NCI-H446 (cell line): ENCODE measurements at regions not wholly inside any gene's neighbourhood (a gene's known extent, or its start where the extent isn't known, plus 50 kb on each side); places are given as distances from the start of the nearest gene placed in this dataset.

ENCODE experiments used
- DNase-seq, 2 experiments: peaks; one replicate each; lab custom pipeline; 2025; lab: John Stamatoyannopoulos, UW

DNA sequence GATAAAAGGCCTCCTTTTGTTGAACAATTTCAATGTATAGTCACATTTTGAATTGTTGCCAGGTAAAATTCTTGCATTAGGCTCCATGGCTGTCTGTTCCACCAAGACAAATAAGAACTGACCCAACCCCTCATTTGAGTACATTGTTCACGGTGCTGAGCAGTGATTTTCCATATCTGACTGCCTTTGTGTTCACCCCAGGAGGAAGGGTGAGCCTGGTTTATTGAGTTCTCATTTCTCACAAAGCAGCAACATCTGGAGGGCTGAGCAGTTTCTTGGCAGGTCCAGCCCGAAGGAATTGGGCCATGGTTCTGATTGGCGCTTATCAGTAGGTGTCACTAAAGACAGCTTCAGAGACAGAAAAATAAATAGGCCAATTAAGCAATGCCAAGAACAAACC is 149.1 kb downstream of the BMP4 start:
- no peak for DNase-seq

GRCh38 chr14:53807108-53807507 is 149.5 kb downstream of the BMP4 start:
- no peak for DNase-seq

DNA sequence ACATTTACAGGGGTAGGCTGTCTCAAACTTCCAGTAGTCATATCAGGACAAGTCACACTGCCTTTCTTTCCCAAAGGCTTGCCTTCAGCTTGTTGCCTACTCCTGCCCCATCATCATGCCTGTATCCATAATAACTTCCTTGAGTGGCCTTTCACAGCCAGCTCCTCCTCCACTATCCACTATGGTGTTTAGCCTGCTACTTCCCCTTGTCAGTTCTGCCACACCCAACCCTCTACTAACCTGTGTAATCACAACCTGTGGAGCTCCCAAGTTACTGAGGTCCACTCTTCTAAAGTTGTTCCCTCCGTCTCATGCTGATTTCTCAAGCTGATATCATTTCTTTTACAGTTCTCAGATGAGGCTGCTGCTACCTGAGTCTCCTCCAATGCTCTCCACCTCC is 159.9 kb downstream of the BMP4 start:
- DNase-seq, result no peak

GRCh38 chr14:53793790-53794505 is 162.7 kb downstream of the BMP4 start:
- DNase-seq, result peak; percentile 61 to 64

DNA sequence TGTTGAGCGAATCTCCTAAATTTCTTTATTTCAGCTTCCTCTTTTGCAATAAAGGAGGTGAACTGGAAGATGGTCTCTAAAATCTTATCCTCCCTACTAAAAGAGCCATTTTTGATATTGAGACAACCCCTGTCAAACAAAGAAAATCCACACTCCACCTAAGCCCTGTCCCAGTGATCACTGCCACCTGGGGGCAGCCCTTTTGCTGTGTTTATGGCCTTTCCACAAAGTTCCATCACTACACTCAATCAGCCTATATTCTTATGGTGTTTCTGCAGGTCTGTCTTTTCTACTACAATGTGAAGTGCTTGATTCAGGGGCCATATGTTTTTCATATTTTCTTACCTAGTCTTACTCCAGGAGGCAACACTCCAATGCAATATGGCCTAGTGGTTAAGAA is 163.7 kb downstream of the BMP4 start:
- no peak for DNase-seq

DNA sequence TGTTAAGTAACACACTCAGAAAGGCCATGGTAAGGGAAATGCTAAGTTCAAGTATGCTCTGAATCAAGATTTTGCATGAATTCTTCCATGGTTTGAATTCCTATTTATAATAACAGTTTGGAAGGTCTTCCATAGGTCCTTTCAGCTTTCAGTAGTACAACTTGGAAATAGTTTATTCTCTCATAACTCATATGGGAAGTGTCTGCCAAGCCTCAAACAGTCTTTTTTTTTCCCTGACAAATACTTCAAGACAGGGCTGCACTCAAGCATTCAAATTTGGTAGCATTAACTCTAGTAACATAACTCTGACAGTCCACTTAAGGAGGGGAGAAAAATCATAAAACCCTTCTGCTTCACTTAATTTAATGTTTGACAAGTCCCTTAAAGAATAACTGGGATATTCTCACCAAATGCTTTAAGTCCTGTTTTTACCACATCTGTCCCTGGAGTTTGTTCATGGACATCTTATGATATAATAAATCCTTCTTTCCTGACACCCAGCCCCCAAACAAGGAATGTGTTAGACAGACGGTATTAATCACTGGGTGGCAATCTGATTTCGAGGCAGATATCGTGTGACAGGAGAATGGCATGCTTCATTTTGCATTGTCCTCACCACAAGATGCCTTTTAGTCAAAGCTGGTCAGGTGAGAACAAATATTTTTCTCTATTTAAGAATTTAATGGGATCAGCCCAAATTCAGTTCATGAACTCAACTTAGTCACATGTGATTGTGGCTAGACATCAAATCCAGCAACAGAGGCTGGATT is 165.7 kb downstream of the BMP4 start:
- DNase-seq, result no peak

DNA sequence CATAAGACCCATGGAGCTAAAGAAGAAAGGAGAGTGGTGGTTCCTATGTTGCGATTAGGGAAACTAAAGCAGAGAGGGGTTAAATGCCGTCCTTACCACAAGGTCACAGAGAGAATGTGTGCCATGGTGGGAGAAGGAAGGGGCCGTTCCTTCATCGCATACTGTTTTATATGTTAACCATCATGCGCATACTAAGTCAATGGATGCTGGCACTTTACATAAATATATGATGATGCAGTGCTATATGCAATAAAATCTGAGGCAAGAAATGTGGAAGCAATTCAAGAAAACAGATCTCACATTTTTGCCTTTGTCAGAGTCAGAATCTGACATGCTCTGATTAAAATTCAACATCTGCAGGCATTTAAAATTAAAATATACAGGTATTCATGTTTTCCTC is 168.1 kb downstream of the BMP4 start:
- DNase-seq, result no peak

DNA sequence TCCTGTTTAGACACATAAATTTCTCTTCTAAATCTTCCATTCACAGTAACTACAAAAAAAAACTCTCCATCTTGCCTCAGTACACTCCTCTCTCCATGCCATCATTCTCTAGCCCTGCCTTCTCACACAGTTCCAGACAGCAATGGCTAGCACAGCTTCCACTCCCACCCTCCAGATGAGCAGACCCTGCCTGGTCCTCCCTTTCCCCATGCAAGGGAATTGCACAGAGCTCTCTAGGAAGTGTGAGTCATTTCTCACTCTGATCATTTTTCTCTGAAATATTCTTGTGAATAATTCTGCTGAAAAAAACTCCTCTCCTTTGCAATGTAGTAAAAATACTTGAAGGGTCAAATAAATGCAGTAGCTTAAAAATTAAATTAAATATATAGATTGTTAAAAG is 170.6 kb downstream of the BMP4 start:
- DNase-seq, result no peak

DNA sequence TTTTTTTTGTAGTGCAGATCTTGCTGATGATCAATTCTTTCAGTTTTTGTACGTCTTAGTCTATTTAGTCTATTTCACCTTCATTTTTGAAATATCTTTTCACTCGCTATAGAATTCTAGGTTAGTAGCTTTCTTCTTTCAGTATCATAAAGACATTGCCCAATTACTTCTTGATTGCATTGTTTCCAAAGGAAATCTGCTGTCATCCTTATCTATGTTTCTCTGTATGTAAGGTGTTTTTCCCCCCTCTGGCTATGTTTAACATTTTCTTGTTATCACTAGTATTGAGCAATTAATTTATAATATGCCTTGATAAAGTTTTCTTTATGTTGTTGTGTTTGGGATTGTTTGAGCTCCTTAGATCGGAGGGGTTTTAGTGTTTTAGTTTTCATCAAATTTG is 171.9 kb downstream of the BMP4 start:
- no peak for DNase-seq

- no peak for DNase-seq
Observed at GRCh38 chr14:53783256-53783655, 173.4 kb downstream of the BMP4 start.

DNA sequence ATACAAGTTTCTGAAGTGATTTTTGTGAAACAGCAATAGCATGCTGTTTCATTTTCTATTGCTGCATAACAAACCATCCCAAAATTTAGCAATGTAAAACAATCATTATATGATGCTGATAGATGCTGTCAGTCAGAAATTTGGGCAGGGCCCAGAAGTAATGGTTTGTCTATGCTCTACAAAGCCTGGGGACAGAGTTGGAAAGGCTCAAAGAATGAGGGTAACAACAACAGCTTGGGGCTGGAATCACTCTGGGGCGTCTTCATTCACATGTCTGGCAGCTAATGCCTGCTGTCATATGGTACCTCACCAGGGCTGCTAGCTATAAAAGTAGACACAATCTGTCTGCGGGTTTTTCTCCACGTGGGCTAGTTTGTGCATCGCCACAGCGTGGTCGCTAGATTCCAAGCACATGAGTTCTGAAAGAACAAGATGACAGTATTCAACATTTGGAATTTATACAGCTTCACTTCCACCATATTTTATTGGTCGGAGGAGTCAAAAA is 176.5 kb downstream of the BMP4 start:
- DNase-seq, result peak in 1 of 2 experiments; percentile 31

GRCh38 chr14:53779301-53779700 is 177.3 kb downstream of the BMP4 start:
- no peak for DNase-seq

- DNase-seq, result no peak
Observed at GRCh38 chr14:53778263-53778662, 178.4 kb downstream of the BMP4 start.

DNA sequence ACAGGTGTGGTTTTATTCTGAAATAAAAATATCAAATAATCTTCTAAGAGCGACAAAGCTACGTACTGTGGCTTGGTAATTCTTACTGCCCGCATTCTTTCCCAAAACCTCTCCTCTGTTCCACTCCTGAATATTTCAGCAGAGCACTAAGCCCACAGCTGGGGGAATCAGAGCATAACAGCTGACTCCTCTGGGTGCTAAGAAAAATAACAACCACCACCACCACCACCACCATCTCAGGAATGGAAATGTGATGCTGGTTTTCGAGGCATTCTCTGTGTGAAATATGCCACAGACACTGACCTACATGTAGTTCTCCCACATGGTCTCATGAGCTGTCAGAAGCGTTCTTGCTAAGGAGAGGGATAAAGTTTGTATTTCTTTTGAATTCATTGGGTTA is 183.7 kb downstream of the BMP4 start:
- no peak for DNase-seq

DNA sequence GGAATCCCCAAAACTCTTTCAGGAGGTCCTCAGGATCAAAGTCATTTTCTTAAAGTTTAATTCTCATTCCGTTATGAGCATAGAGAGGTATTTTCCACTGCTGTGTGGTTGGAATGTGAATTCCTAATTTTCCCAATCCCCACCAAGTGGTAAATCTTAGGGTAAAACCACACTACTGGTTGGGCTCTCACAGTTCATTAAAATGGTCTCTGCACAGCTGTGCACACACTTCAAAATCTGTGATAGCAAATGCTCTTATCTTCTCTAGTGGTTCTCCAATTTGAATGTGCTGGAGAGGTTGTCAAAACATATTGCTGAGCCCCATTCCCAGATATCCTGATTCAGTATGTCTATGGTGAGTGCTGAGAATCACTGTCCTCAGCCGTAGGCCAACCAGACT is 189.1 kb downstream of the BMP4 start:
- no peak for DNase-seq

DNA sequence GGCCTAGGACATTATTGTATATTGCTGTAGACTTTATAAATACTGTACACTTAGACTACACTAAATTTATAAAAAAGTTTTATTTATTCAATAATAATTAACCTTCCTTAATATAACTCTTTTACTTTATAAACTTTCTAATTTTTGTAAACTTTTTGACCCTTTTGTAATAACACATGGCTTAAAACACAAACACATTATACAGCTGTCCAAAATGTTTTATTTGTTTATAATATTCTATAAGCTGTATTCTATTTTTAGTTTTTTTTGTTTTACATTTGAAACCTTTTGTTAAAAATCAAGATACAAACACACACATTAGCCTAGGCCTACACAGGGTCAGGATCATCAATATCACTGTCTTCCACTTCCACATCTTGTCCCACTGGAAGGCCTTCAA is 190.0 kb downstream of the BMP4 start:
- DNase-seq, result no peak

GRCh38 chr14:53766106-53766505 is 190.5 kb downstream of the BMP4 start:
- no peak for DNase-seq

- no peak for DNase-seq
Observed at GRCh38 chr14:53764846-53765245, 191.8 kb downstream of the BMP4 start.

- DNase-seq, result no peak
Observed at GRCh38 chr14:53758141-53758540, 198.5 kb downstream of the BMP4 start.

DNA sequence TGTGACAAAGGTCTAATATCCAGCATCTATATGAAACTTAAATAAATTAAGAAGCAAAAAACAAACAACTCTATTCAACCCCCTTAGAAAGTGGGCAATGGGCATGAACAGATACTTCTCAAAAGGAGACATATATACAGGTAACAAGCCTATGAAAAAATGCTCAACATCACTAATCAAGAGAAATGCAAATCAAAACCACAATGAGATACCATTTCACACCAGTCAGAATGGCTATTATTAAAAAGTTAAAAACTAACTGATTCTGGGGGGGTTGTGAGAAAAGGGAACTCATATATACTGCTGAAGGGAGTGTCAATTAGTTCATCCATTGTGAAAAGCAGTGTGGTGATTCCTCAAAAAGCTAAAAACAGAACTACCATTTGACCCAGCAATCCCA is 198.9 kb downstream of the BMP4 start:
- no peak for DNase-seq

DNA sequence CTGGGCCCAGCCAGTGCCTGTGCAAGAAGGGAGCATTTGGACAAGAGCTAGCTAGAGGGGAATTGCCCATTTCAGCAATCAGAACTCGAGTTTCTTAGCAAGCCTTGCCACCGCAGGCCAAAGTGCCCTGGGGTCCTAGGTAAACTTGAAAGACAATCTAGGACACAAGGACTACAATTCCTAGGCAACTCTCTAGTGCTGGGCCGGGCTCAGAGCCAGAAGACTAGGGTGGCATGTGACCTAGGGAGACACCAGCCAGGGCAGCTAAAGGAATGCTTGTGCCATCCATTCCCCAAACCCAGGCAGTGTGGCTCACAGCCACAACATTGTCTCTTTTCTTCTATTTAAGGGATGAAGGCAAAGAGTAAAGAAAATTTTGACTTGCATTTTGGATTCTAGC is 205.0 kb downstream of the BMP4 start:
- no peak for DNase-seq

DNA sequence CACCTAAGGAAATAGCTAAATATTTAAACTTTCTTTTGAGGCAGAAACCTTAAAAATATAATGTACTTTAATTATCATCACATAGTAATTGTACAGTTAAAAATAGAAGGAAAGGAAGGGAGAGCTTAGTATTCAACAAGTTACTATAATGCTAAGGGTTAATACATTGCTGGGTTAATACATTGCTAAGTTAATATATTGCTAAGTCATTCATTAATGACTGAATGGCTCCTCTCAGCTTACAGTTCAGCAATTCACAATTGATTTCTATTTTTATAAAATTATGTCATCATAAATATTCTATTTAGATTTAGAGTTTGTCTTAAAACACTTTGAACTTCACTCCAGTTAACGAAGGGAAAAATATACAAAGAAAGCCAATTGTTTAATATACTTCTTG is 207.9 kb downstream of the BMP4 start:
- DNase-seq, result no peak

- DNase-seq, result no peak
Observed at GRCh38 chr14:53744857-53745256, 211.8 kb downstream of the BMP4 start.

- DNase-seq, result no peak
Observed at GRCh38 chr14:53743371-53743770, 213.3 kb downstream of the BMP4 start.
